ENCODE measurements at regions not wholly inside any gene's neighbourhood (a gene's known extent, or its start where the extent isn't known, plus 50 kb on each side); places are given as distances from the start of the nearest gene placed in this dataset.

DNA sequence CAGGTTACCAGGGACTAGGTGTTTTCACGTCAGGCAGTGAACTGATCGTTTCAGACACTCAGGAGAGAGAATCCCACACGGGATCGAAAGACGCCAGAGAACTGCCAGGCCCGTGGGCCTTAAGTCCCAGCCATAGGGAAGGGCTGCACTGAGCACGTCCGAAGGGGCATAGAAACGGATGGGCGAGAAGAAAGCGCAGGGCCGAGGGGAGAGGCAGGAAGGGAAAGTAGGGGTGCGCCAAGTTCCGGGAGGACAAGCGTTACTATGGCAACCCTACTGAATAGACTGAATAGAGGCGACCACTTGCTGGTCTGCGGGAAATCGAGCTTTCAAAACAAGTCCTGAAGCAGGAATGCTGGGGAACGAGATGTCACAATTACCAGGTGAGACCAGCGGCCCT, 421.3 kb upstream of the NUPR2 start:
- no peak for TF ChIP-seq EGR1 (IDR thresholded peaks at IDR 0.05)
- no peak for TF ChIP-seq NFIC (IDR thresholded peaks at IDR 0.05)
- no peak for TF ChIP-seq CREB1 (IDR thresholded peaks at IDR 0.05; ENCODE audit: low read depth)
- no peak for TF ChIP-seq CEBPB (IDR thresholded peaks at IDR 0.05)
- TF ChIP-seq YY1 (IDR thresholded peaks at IDR 0.05; ENCODE audit: low read depth), result no peak
- no peak for TF ChIP-seq TCF12 (IDR thresholded peaks at IDR 0.05; ENCODE audit: low read depth)
- TF ChIP-seq ZBTB7A (IDR thresholded peaks at IDR 0.05; ENCODE audit: low read depth), result no peak
- TF ChIP-seq, protein P1, sequence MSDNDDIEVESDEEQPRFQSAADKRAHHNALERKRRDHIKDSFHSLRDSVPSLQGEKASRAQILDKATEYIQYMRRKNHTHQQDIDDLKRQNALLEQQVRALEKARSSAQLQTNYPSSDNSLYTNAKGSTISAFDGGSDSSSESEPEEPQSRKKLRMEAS (IDR thresholded peaks at IDR 0.05), result no peak
- TF ChIP-seq TEAD4 (IDR thresholded peaks at IDR 0.05), result no peak

DNA sequence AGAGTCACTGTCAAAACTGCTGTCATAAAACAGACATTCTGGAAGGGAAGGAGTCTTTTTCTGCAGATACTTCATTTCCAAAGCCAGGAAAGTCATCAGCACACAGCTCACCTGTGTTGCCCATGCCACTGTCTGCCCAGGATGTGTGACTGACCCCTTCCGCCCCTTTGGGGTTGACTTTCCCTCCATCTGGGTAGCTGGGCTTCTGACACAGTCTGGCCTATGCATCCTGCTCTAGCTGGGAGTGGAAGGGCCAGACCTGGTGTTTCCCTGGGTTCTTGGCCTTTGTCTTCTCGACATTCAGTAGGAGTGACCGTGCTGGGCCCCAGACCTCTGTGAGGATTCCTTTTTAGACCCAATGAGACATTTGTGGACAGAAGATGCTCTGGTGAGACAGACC, 378.9 kb upstream of the NUPR2 start:
- TF ChIP-seq FOXM1 (IDR thresholded peaks at IDR 0.05; ENCODE audit: borderline replicate concordance, low read depth) (no peak), YY1 (IDR thresholded peaks at IDR 0.05; ENCODE audit: low read depth) (no peak), TCF12 (IDR thresholded peaks at IDR 0.05; ENCODE audit: low read depth) (no peak), EGR1 (IDR thresholded peaks at IDR 0.05) (no peak), TAF1 (IDR thresholded peaks at IDR 0.05; ENCODE audit: low read depth) (no peak), CREB1 (IDR thresholded peaks at IDR 0.05; ENCODE audit: low read depth) (no peak), ZBTB7A (IDR thresholded peaks at IDR 0.05; ENCODE audit: low read depth) (no peak), CEBPB (IDR thresholded peaks at IDR 0.05) (no peak), RAD21 (IDR thresholded peaks at IDR 0.05; ENCODE audit: low read depth) (no peak), TEAD4 (IDR thresholded peaks at IDR 0.05) (no peak), NFIC (IDR thresholded peaks at IDR 0.05) (no peak), EP300 (IDR thresholded peaks at IDR 0.05; ENCODE audit: borderline replicate concordance) (no peak)
- TF ChIP-seq, protein P1 (IDR thresholded peaks at IDR 0.05), result no peak
- TF ChIP-seq, protein P2, sequence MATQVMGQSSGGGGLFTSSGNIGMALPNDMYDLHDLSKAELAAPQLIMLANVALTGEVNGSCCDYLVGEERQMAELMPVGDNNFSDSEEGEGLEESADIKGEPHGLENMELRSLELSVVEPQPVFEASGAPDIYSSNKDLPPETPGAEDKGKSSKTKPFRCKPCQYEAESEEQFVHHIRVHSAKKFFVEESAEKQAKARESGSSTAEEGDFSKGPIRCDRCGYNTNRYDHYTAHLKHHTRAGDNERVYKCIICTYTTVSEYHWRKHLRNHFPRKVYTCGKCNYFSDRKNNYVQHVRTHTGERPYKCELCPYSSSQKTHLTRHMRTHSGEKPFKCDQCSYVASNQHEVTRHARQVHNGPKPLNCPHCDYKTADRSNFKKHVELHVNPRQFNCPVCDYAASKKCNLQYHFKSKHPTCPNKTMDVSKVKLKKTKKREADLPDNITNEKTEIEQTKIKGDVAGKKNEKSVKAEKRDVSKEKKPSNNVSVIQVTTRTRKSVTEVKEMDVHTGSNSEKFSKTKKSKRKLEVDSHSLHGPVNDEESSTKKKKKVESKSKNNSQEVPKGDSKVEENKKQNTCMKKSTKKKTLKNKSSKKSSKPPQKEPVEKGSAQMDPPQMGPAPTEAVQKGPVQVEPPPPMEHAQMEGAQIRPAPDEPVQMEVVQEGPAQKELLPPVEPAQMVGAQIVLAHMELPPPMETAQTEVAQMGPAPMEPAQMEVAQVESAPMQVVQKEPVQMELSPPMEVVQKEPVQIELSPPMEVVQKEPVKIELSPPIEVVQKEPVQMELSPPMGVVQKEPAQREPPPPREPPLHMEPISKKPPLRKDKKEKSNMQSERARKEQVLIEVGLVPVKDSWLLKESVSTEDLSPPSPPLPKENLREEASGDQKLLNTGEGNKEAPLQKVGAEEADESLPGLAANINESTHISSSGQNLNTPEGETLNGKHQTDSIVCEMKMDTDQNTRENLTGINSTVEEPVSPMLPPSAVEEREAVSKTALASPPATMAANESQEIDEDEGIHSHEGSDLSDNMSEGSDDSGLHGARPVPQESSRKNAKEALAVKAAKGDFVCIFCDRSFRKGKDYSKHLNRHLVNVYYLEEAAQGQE (IDR thresholded peaks at IDR 0.05; ENCODE audit: low read depth), result no peak
- TF ChIP-seq, protein P3, sequence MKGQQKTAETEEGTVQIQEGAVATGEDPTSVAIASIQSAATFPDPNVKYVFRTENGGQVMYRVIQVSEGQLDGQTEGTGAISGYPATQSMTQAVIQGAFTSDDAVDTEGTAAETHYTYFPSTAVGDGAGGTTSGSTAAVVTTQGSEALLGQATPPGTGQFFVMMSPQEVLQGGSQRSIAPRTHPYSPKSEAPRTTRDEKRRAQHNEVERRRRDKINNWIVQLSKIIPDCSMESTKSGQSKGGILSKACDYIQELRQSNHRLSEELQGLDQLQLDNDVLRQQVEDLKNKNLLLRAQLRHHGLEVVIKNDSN (IDR thresholded peaks at IDR 0.05), result no peak

DNA sequence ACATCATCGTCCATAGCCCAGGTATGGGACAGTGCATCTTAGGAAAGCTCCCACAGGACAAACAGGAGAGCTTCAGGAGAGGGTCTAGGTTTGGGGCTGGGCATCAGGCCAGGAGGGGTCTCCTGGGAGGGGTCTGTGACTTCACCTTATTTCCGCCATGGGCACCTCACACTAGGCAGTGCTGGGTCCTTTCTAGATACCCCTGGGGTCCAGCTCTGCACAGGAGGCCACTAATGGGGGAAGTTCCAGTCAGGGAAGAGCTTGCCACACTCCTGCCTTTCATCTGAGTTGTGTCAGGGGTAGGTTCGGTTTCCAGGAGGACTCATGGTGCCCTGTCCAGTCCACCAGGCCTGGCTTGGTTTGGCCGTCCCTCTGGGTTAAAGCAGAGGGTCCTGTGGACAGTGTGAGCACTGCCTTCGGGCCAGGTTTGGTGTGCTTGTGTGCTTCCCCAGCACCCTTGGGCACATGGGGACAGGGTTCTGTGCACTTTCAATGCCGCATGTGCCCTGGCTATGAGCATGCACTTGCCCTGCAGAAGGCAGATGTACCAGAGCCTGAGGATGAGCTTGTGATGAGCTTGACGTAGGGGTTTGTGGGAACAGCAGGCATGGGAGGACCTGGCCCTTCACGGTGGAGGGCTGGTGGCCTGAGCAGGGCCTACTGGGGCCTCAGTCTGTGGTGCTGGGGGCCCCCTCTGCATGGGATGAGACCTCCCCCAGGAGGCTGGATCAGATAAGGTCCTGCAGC, 377.7 kb upstream of the NUPR2 start:
- TF ChIP-seq NFIC (IDR thresholded peaks at IDR 0.05), result no peak
- TF ChIP-seq CREB1 (IDR thresholded peaks at IDR 0.05; ENCODE audit: low read depth), result no peak
- TF ChIP-seq, protein P2 (IDR thresholded peaks at IDR 0.05; ENCODE audit: low read depth), result no peak
- TF ChIP-seq TEAD4 (IDR thresholded peaks at IDR 0.05), result no peak
- TF ChIP-seq, protein P1 (IDR thresholded peaks at IDR 0.05), result no peak
- TF ChIP-seq, protein P3 (IDR thresholded peaks at IDR 0.05), result no peak
- no peak for TF ChIP-seq FOXM1 (IDR thresholded peaks at IDR 0.05; ENCODE audit: borderline replicate concordance, low read depth)
- TF ChIP-seq RAD21 (IDR thresholded peaks at IDR 0.05; ENCODE audit: low read depth), result no peak
- no peak for TF ChIP-seq TAF1 (IDR thresholded peaks at IDR 0.05; ENCODE audit: low read depth)
- no peak for TF ChIP-seq YY1 (IDR thresholded peaks at IDR 0.05; ENCODE audit: low read depth)
- TF ChIP-seq EP300 (IDR thresholded peaks at IDR 0.05; ENCODE audit: borderline replicate concordance), result no peak
- TF ChIP-seq TCF12 (IDR thresholded peaks at IDR 0.05; ENCODE audit: low read depth), result no peak

DNA sequence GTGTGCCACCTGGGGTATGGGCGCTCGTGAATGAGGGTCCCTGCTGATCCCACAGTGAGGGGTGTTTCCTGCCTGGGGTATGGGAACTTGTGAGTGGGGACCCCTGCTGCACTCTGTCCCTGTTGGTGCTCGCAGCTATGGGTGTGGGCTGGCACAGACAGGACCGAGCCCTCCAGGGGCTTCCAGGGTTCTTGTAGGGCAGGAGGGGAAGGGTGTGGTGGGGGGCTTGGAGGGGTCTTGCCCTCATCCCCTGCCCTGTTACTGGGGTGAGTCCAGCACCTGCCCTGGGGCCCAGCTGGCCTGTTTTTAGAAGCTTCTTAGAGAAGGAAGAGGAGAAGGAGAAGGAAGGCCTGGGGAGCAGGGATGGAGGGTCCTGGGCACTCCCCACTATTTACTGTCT, 377.0 kb upstream of the NUPR2 start:
- TF ChIP-seq CREB1 (IDR thresholded peaks at IDR 0.05; ENCODE audit: low read depth), result no peak
- no peak for TF ChIP-seq NFIC (IDR thresholded peaks at IDR 0.05)
- TF ChIP-seq TCF12 (IDR thresholded peaks at IDR 0.05; ENCODE audit: low read depth), result no peak
- no peak for TF ChIP-seq FOXM1 (IDR thresholded peaks at IDR 0.05; ENCODE audit: borderline replicate concordance, low read depth)
- no peak for TF ChIP-seq ZBTB7A (IDR thresholded peaks at IDR 0.05; ENCODE audit: low read depth)
- no peak for TF ChIP-seq EGR1 (IDR thresholded peaks at IDR 0.05)
- TF ChIP-seq TEAD4 (IDR thresholded peaks at IDR 0.05), result no peak
- no peak for TF ChIP-seq CEBPB (IDR thresholded peaks at IDR 0.05)
- no peak for TF ChIP-seq EP300 (IDR thresholded peaks at IDR 0.05; ENCODE audit: borderline replicate concordance)
- TF ChIP-seq RAD21 (IDR thresholded peaks at IDR 0.05; ENCODE audit: low read depth), result no peak
- TF ChIP-seq, protein P2 (IDR thresholded peaks at IDR 0.05; ENCODE audit: low read depth), result no peak
- TF ChIP-seq, protein P3 (IDR thresholded peaks at IDR 0.05), result no peak
- TF ChIP-seq, protein P1 (IDR thresholded peaks at IDR 0.05), result no peak
- no peak for TF ChIP-seq YY1 (IDR thresholded peaks at IDR 0.05; ENCODE audit: low read depth)
- no peak for TF ChIP-seq TAF1 (IDR thresholded peaks at IDR 0.05; ENCODE audit: low read depth)
